HEK293T (cell line): ENCODE measurements at regions not wholly inside any gene's neighbourhood (a gene's known extent, or its start where the extent isn't known, plus 50 kb on each side); places are given as distances from the start of the nearest gene placed in this dataset.

Source experiments
- ARNT ChIP-seq: fragments of 450-650 bp; IDR thresholded peaks from 2 replicates; pipeline ENCODE4 v1.6.1; 2017; ENCODE audit warnings: mild to moderate bottlenecking
- BHLHE40 ChIP-seq: fragments of 450-650 bp; IDR thresholded peaks from 2 replicates; pipeline ENCODE4 v1.6.1; 2016; ENCODE audit warnings: mild to moderate bottlenecking, moderate library complexity, borderline replicate concordance
- FOXK2 ChIP-seq: fragments of 450-650 bp; IDR thresholded peaks from 2 replicates; pipeline ENCODE4 v1.6.1; 2016; ENCODE audit warnings: mild to moderate bottlenecking
- HDGF ChIP-seq: fragments of 450-650 bp; IDR thresholded peaks from 2 replicates; pipeline ENCODE4 v1.6.1; 2017; ENCODE audit warnings: antibody characterized with exemption, borderline replicate concordance
- L3MBTL2 ChIP-seq: fragments of 450-650 bp; conservative IDR thresholded peaks from 2 replicates; pipeline ENCODE4 v1.6.1; 2016; ENCODE audit warnings: mild to moderate bottlenecking
- NFRKB ChIP-seq: fragments of 450-650 bp; IDR thresholded peaks from 2 replicates; pipeline ENCODE4 v1.6.1; 2016; ENCODE audit warnings: mild to moderate bottlenecking, moderate library complexity
- SP1 ChIP-seq: fragments of 450-650 bp; IDR thresholded peaks from 2 replicates; pipeline ENCODE4 v1.6.1; 2017
- TARDBP ChIP-seq: fragments of 450-650 bp; IDR thresholded peaks from 2 replicates; pipeline ENCODE4 v1.6.1; 2016
- ZNF384 ChIP-seq: fragments of 450-650 bp; IDR thresholded peaks from 2 replicates; pipeline ENCODE4 v1.6.1; 2016

GRCh38 chr4:20338841-20339240 is 87.1 kb downstream of the SLIT2 start:
- TF ChIP-seq L3MBTL2 (no peak), TARDBP (no peak), ARNT (no peak), FOXK2 (no peak), BHLHE40 (no peak), HDGF (no peak), SP1 (no peak), ZNF384 (peak; percentile 68), NFRKB (no peak)
